LNCAP (cell line): ENCODE measurements at regions not wholly inside any gene's neighbourhood (a gene's known extent, or its start where the extent isn't known, plus 50 kb on each side); places are given as distances from the start of the nearest gene placed in this dataset.

Source experiments
- CTCF ChIP-seq: fragments of 450-650 bp; IDR thresholded peaks from 2 replicates; pipeline ENCODE4 v1.5.1; 2017; ENCODE audit warnings: mild to moderate bottlenecking

- TF ChIP-seq CTCF = no peak
Measured at GRCh38 chr13:50459658-50460057, 383.8 kb downstream of the DLEU7 start.

GRCh38 chr13:50460358-50460757, 383.1 kb downstream of the DLEU7 start:
- no peak for TF ChIP-seq CTCF

- no peak for TF ChIP-seq CTCF
Measured at GRCh38 chr13:50461189-50461588, 382.3 kb downstream of the DLEU7 start.

GRCh38 chr13:50463719-50464118, 379.8 kb downstream of the DLEU7 start:
- TF ChIP-seq CTCF = no peak

- no peak for TF ChIP-seq CTCF
Measured at GRCh38 chr13:50464349-50465251, 378.9 kb downstream of the DLEU7 start.

- TF ChIP-seq CTCF = no peak
Measured at GRCh38 chr13:50466456-50466855, 377.0 kb downstream of the DLEU7 start.

GRCh38 chr13:50467156-50468110, 376.1 kb downstream of the DLEU7 start:
- TF ChIP-seq CTCF = no peak
